Spleen (tissue), 11 donors: ENCODE measurements at regions not wholly inside any gene's neighbourhood (a gene's known extent, or its start where the extent isn't known, plus 50 kb on each side); places are given as distances from the start of the nearest gene placed in this dataset.

Experiments used
- DNase-seq: peaks from one replicate; pipeline ENCODE4 v3.0.0-alpha.2; 2020
- H3K27ac ChIP-seq, 8 donors: fragments of 200-600 bp; sonication (generic) in 7 of 8; 1 replicate in 4 of 8; 2 replicates in 4 of 8; pipeline versions ENCODE4 v1.5.0 to v1.8.0; 2016 to 2021; ENCODE audit warnings: inconsistent platforms in 4 of 8, mild to moderate bottlenecking in 4 of 8, moderate library complexity in 1 of 8
- H3K27me3 ChIP-seq, 7 donors: fragments of 200-600 bp; sonication (generic) in 6 of 7; replicated peaks in 1 of 7; 1 replicate in 4 of 7; 2 replicates in 3 of 7; pipeline versions ENCODE4 v1.5.0 to v1.8.0; 2016 to 2021; ENCODE audit warnings: inconsistent platforms in 3 of 7, mild to moderate bottlenecking in 1 of 7
- H3K36me3 ChIP-seq, 6 donors: fragments of 200-600 bp; sonication (generic) in 5 of 6; 1 replicate in 4 of 6; 2 replicates in 2 of 6; pipeline versions ENCODE4 v1.5.0 to v1.8.0; 2016 to 2021; ENCODE audit warnings: inconsistent platforms in 2 of 6
- H3K4me1 ChIP-seq, 6 donors: fragments of 200-600 bp; sonication (generic) in 5 of 6; 1 replicate in 3 of 6; 2 replicates in 3 of 6; pipeline versions ENCODE4 v1.5.0 to v1.8.0; 2016 to 2021; ENCODE audit warnings: inconsistent platforms in 3 of 6
- H3K4me3 ChIP-seq, 8 donors: fragments of 200-600 bp; sonication (generic) in 7 of 8; 1 replicate in 4 of 8; 2 replicates in 4 of 8; pipeline versions ENCODE4 v1.5.0 to v1.8.0; 2016 to 2021; ENCODE audit warnings: inconsistent platforms in 4 of 8, mild to moderate bottlenecking in 4 of 8, moderate library complexity in 2 of 8
- H3K9me3 ChIP-seq, 8 donors: fragments of 200-600 bp; sonication (generic) in 7 of 8; 1 replicate in 4 of 8; 2 replicates in 4 of 8; pipeline versions ENCODE4 v1.5.0 to v1.8.0; 2016 to 2021; ENCODE audit warnings: inconsistent platforms in 4 of 8
- POLR2A ChIP-seq, 3 donors: fragments of 450-650 bp; IDR thresholded peaks; one replicate each; pipeline ENCODE4 v1.5.1; 2017; ENCODE audit warnings: antibody characterized with exemption in 3 of 3, mild to moderate bottlenecking in 1 of 3
- POLR2AphosphoS5 ChIP-seq, 3 donors: sonication (generic); formaldehyde crosslinking; IDR thresholded peaks; one replicate each; pipeline ENCODE4 v1.5.1; 2017; ENCODE audit warnings: antibody characterized with exemption in 3 of 3
- WGBS, 5 donors: extraction: QIAGEN DNeasy Blood & Tissue Kit in 3 of 5; methylation state at CpG; one replicate each; pipeline versions ENCODE4 v1.1.5 to v1.1.7; 2013 to 2018; 5-methylcytosine and 5-hydroxymethylcytosine counted together
- intact Hi-C: fragments of 100-400 bp; cut with DNase I; formaldehyde crosslinking; loops from one replicate; pipeline ENCODE4 v1.15.0; 2023; ENCODE audit warnings: low total_unique reads
- TF ChIP-seq, protein P1 (sequence below), 11 experiments: fragments of 200-600 bp in 7 of 11; fragments of 450-650 bp in 4 of 11; sonication (generic) in 4 of 11; IDR thresholded peaks in 8 of 11; conservative IDR thresholded peaks in 3 of 11; 1 replicate in 7 of 11; 2 replicates in 4 of 11; pipeline versions ENCODE4 v1.4.0 to v1.8.0; 2016 to 2021; ENCODE audit warnings: antibody characterized with exemption in 11 of 11, inconsistent platforms in 4 of 11, mild to moderate bottlenecking in 1 of 11
- donor health status: healthy with polysubstance abuse.
- donor health status: DM: no; HTN: no; CAD: no; lungs with moderate emphysema.
- donor health status: DM: no; HTN: no; CAD: no.
- donor health status: Bipolar disorder and iron deficiency.
- donor health status: healthy.
- donor health status: DM: no; HTN: no; CAD: no.
- donor health status: DM: yes; HTN: yes; CAD: no.

DNA sequence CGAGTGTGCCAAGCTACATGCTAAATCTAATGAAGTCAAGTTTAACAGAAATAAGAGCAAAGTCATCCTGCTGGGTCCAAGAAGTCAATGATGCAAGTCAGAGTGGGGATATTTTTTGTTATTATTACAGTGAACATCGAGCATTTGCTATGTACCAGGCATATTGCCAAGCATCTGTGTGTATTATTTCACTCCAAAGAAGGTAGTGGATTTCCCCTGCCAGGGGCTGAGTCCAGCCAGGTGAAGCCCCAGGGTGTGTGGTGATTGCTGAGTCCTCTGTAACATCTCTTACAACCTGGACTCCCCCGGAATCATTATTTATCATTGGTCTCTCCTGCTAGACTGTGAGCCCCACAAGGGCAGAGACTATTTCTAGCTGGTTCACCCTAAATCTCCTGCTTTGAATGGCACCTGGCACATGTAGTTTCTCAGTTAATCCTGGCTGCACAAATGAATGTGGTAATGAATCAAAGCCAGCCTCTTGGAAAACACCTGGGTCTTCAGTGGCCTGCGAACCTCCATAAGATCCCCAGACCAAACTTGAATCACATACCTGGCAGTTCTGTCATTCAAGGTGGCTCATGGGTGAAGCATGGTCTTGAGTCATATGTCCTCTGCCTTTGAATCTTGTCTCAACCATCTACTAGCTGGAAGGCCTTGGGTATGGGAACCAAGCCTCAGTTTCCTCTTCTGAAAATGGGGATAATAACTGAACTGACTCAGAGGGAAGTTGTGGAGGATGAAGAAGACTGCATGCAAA is 549.2 kb downstream of the MIAT start:
- H3K9me3 ChIP-seq = no peaks in the 10 kb centered on the region
- TF ChIP-seq POLR2A (IDR thresholded peaks at IDR 0.05) (no peak), POLR2AphosphoS5 (IDR thresholded peaks at IDR 0.05) (no peak)
- TF ChIP-seq, protein P1, sequence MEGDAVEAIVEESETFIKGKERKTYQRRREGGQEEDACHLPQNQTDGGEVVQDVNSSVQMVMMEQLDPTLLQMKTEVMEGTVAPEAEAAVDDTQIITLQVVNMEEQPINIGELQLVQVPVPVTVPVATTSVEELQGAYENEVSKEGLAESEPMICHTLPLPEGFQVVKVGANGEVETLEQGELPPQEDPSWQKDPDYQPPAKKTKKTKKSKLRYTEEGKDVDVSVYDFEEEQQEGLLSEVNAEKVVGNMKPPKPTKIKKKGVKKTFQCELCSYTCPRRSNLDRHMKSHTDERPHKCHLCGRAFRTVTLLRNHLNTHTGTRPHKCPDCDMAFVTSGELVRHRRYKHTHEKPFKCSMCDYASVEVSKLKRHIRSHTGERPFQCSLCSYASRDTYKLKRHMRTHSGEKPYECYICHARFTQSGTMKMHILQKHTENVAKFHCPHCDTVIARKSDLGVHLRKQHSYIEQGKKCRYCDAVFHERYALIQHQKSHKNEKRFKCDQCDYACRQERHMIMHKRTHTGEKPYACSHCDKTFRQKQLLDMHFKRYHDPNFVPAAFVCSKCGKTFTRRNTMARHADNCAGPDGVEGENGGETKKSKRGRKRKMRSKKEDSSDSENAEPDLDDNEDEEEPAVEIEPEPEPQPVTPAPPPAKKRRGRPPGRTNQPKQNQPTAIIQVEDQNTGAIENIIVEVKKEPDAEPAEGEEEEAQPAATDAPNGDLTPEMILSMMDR (IDR thresholded peaks at IDR 0.05 in 8 of 11, conservative IDR thresholded peaks at IDR 0.05 in 3 of 11) = no peak
- peaks cover 0 to 22% (median 0%) of the 10 kb centered on the region in 7 donors for H3K27me3 ChIP-seq
- H3K4me1 ChIP-seq = no peaks in the 10 kb centered on the region
- DNase-seq = no peak
- no peaks in the 10 kb centered on the region for H3K36me3 ChIP-seq
- no peak overlapping the region for H3K27ac ChIP-seq
- intact Hi-C loops = no loop called here
- WGBS, 5 donors = 78 to 87% (median 81%) methylated on average over 4 of the region's 4 CpGs
- H3K4me3 ChIP-seq = no peak overlapping the region

GRCh38 chr22:27207266-27207665 is 549.9 kb downstream of the MIAT start:
- 61 to 73% (median 62%) methylated on average over 5 of the region's 5 CpGs for WGBS, 5 donors
- intact Hi-C loops = no loop called here
- TF ChIP-seq POLR2AphosphoS5 (IDR thresholded peaks at IDR 0.05) (no peak), POLR2A (IDR thresholded peaks at IDR 0.05) (no peak)
- TF ChIP-seq, protein P1 (IDR thresholded peaks at IDR 0.05 in 8 of 11, conservative IDR thresholded peaks at IDR 0.05 in 3 of 11) = no peak

DNA sequence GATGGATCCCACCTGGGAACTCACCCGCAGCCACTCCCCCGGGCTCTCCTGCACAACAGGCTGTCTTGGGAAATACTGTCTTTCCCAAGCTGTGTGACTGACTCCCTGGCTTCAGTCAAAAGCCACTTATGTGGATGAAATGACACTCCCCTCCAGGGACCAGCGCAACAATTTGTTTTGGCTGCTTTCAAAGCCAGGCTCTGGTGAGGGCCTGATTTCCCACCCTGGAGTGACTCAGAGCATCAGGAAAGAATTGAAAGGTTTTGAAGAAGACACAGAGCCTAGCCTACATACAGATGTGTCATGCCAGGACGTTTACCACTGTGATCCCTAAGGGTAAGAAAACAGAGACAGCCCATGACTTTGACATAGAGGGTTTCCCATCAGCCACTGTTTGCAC is 550.5 kb downstream of the MIAT start:
- no peak for TF ChIP-seq POLR2A (IDR thresholded peaks at IDR 0.05)
- no peaks in the 10 kb centered on the region for H3K36me3 ChIP-seq
- DNase-seq = no peak
- peaks cover 0 to 33% (median 0%) of the 10 kb centered on the region in 7 donors for H3K27me3 ChIP-seq
- intact Hi-C loops = no loop called here
- H3K4me1 ChIP-seq = peaks cover 0 to 11% (median 0%) of the 10 kb centered on the region in 6 donors
- no peaks in the 10 kb centered on the region for H3K9me3 ChIP-seq
- 44 to 59% (median 51%) methylated on average over 3 to 4 of the region's 4 CpGs for WGBS, 5 donors
- H3K4me3 ChIP-seq = no peak overlapping the region
- H3K27ac ChIP-seq = no peak overlapping the region

More at GRCh38 chr22:27207266-27207665, 549.9 kb downstream of the MIAT start:
- peaks cover 0 to 29% (median 0%) of the 10 kb centered on the region in 7 donors for H3K27me3 ChIP-seq
- no peaks in the 10 kb centered on the region for H3K9me3 ChIP-seq
- no peak overlapping the region for H3K27ac ChIP-seq
- no peaks in the 10 kb centered on the region for H3K36me3 ChIP-seq
- peaks cover 0 to 5% (median 0%) of the 10 kb centered on the region in 6 donors for H3K4me1 ChIP-seq
- H3K4me3 ChIP-seq = no peak overlapping the region
- no peak for DNase-seq

DNA sequence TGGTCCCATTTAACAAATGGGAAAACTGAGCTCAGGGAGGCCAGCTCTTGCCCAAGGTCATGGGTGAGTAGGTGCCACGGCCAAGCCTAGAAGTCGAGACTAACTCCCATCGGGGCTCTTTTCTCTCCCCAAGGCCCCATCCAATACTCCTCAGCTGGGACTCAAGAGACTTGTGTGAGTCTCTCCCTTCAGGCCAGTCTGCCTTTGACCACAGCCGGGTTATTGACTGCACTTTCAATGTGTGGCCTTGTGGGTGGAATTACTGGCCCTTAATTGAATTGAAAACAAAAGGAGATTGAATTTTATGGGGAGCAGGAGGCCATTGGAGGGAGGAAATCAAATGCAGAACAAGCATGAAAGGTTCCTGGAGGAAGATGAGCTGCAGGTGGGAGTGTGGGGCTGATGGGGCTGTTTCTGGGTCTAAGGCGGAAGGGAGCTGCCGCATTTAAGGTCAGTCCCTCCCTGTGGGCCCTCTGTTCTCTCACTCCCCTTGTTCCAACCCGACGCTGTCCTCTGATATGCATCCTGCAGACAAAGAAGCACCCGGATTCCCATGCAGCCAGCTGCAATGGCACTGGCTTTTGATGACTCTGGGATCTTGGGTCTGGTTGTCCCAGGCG is 552.8 kb downstream of the MIAT start:
- Histone ChIP-seq H3K4me1 (peaks cover 0 to 13% (median 0%) of the 10 kb centered on the region in 6 donors), H3K36me3 (no peaks in the 10 kb centered on the region), H3K27me3 (peaks cover 0 to 46% (median 0%) of the 10 kb centered on the region in 7 donors), H3K9me3 (no peaks in the 10 kb centered on the region), H3K27ac (no peak overlapping the region), H3K4me3 (no peak overlapping the region)
- WGBS, 5 donors = 70 to 86% (median 74%) methylated on average over 10 of the region's 10 CpGs
- TF ChIP-seq POLR2A (IDR thresholded peaks at IDR 0.05) (no peak), POLR2AphosphoS5 (IDR thresholded peaks at IDR 0.05) (no peak)
- TF ChIP-seq, protein P1 (IDR thresholded peaks at IDR 0.05 in 8 of 11, conservative IDR thresholded peaks at IDR 0.05 in 3 of 11) = no peak
- no peak for DNase-seq
- intact Hi-C loops = no loop called here
